ENCODE measurements at regions not wholly inside any gene's neighbourhood (a gene's known extent, or its start where the extent isn't known, plus 50 kb on each side); places are given as distances from the start of the nearest gene placed in this dataset.

DNA sequence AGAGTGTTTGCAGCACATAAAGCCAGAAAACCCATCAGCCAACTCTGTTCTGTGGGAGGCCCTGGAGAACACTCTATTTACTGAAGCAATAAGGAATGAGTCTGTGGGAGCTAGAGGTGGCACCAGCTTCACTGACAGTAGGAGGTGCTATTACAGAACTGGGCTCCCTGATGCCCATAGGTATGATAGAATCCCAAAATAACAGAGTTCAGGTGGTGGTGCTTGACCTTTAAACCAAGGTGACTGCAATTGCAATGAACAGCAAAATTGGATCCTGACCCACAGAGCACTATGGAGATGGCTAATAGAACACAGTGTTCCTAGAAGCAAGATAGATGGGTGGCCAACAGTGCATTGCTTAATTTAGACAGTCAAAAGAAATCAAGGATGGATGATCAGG is 95.4 kb upstream of the RNU6-1 start:
- no peaks in the 10 kb centered on the region for H3K9me1 ChIP-seq (replicated peaks; ENCODE audit: control insufficient read depth, extremely low read depth, insufficient read depth, low read length)
- no peaks in the 10 kb centered on the region for H3K79me2 ChIP-seq (ENCODE audit: control insufficient read depth, insufficient read depth, low read length)
- H3K4me2 ChIP-seq (ENCODE audit: insufficient read depth, low read length), result no peak overlapping the region
- no peak for TF ChIP-seq FOS (IDR thresholded peaks at IDR 0.05; ENCODE audit: borderline replicate concordance, insufficient read depth, low read length)
- TF ChIP-seq EZH2 (IDR thresholded peaks at IDR 0.05; ENCODE audit: borderline replicate concordance, low read depth, low read length, severe bottlenecking), result no peak
- no peak for TF ChIP-seq POLR2AphosphoS5 (IDR thresholded peaks at IDR 0.05; ENCODE audit: insufficient read depth, low read depth, low read length)
- no peak for TF ChIP-seq MYC (IDR thresholded peaks at IDR 0.05; ENCODE audit: low read depth, low read length)
- TF ChIP-seq JUN (IDR thresholded peaks at IDR 0.05; ENCODE audit: borderline replicate concordance, insufficient read depth, insufficient read length, low read depth), result no peak
- TF ChIP-seq, protein P1, sequence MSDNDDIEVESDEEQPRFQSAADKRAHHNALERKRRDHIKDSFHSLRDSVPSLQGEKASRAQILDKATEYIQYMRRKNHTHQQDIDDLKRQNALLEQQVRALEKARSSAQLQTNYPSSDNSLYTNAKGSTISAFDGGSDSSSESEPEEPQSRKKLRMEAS (IDR thresholded peaks at IDR 0.05; ENCODE audit: insufficient read depth, insufficient read length), result no peak
- TF ChIP-seq, protein P2, sequence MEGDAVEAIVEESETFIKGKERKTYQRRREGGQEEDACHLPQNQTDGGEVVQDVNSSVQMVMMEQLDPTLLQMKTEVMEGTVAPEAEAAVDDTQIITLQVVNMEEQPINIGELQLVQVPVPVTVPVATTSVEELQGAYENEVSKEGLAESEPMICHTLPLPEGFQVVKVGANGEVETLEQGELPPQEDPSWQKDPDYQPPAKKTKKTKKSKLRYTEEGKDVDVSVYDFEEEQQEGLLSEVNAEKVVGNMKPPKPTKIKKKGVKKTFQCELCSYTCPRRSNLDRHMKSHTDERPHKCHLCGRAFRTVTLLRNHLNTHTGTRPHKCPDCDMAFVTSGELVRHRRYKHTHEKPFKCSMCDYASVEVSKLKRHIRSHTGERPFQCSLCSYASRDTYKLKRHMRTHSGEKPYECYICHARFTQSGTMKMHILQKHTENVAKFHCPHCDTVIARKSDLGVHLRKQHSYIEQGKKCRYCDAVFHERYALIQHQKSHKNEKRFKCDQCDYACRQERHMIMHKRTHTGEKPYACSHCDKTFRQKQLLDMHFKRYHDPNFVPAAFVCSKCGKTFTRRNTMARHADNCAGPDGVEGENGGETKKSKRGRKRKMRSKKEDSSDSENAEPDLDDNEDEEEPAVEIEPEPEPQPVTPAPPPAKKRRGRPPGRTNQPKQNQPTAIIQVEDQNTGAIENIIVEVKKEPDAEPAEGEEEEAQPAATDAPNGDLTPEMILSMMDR (IDR thresholded peaks at IDR 0.05; ENCODE audit: extremely low read depth in 1 of 2, insufficient read depth in 1 of 2, low read depth in 1 of 2, low read length in 2 of 2), result no peak
- TF ChIP-seq POLR2A (IDR thresholded peaks at IDR 0.05; ENCODE audit: low read depth, low read length), result no peak
- no peak for TF ChIP-seq GATA2 (IDR thresholded peaks at IDR 0.05; ENCODE audit: insufficient read depth, insufficient read length, low read depth, low read length)
- dilution Hi-C loops (cut with MboI; ENCODE audit: extremely low pct_ligation_motif_present, low sequenced_read_pairs) (no loop called here), intact Hi-C loops (cut with micrococcal nuclease) (no loop called here)
- H3K27me3 ChIP-seq (ENCODE audit: control insufficient read depth in 2 of 2, insufficient read depth in 2 of 2, low read length in 2 of 2), result peaks cover 6 to 8% of the 10 kb centered on the region in 2 experiments
- no TSS peak for BruUV-seq (replicated peaks)
- H3K4me3 ChIP-seq (replicated peaks in 1 of 3; ENCODE audit: insufficient read depth in 1 of 3, low read depth in 1 of 3, low read length in 3 of 3), result no peak overlapping the region
- H2AFZ ChIP-seq (ENCODE audit: low read depth, low read length), result no peak overlapping the region
- H4K20me1 ChIP-seq (replicated peaks; ENCODE audit: control insufficient read depth, extremely low read depth, insufficient read depth, low read length), result no peaks in the 10 kb centered on the region
- H3K4me1 ChIP-seq (ENCODE audit: control insufficient read depth, extremely low read depth, insufficient read depth, low read length), result no peaks in the 10 kb centered on the region
- FAIRE-seq, result no peak
- no peak overlapping the region for H3K27ac ChIP-seq (ENCODE audit: insufficient read depth, low read depth, low read length)
- H3K36me3 ChIP-seq (ENCODE audit: control insufficient read depth in 2 of 2, extremely low read depth in 1 of 2, insufficient read depth in 2 of 2, low read length in 2 of 2), result no peaks in the 10 kb centered on the region
- no peak overlapping the region for H3K9ac ChIP-seq (replicated peaks; ENCODE audit: extremely low read depth, insufficient read depth, low read length)
- no peaks in the 10 kb centered on the region for H3K9me3 ChIP-seq (replicated peaks; ENCODE audit: control insufficient read depth, insufficient read depth, low read length)
- POLR2A ChIA-PET, result no interaction called here
- CTCF ChIA-PET, result no interaction called here
- DNase-seq (ENCODE audit: low read depth, low spot score), result no peak
